Neural progenitor cell (in vitro differentiated cells): ENCODE measurements at regions not wholly inside any gene's neighbourhood (a gene's known extent, or its start where the extent isn't known, plus 50 kb on each side); places are given as distances from the start of the nearest gene placed in this dataset.

Source experiments
- EZH2 ChIP-seq: fragments of 200-600 bp; sonication (generic); IDR thresholded peaks from 2 replicates; pipeline ENCODE4 v1.6.1; 2017; ENCODE audit warnings: antibody characterized with exemption, mild to moderate bottlenecking, moderate library complexity
- EZH2phosphoT487 ChIP-seq: fragments of 200-600 bp; sonication (generic); IDR thresholded peaks from 2 replicates; pipeline ENCODE4 v1.6.1; 2017; ENCODE audit warnings: antibody characterized with exemption
- TF ChIP-seq, protein P1 (sequence below): fragments of 200-600 bp; sonication (generic); IDR thresholded peaks from 2 replicates; pipeline ENCODE4 v1.5.1; 2017; ENCODE audit warnings: antibody characterized with exemption, mild to moderate bottlenecking

DNA sequence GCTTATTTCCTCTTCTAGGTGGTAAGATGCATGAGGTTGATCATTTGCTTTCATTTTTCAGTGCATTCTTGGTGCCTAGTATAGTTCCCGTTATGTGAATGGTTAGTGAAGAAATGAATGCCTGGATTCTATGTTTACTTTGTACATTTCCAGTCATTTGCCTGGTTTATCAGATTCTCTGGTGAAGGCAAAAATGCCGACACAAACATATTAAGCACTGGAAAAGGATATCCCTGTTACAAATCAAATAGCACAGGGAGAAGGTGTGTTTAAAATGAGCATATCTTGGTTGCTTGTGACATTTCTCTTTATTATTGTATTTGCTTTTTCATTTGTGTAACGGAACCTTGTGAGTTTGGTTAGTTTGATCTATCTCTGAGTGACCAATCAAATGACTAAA is 211.3 kb downstream of the MBL2 start:
- TF ChIP-seq, protein P1, sequence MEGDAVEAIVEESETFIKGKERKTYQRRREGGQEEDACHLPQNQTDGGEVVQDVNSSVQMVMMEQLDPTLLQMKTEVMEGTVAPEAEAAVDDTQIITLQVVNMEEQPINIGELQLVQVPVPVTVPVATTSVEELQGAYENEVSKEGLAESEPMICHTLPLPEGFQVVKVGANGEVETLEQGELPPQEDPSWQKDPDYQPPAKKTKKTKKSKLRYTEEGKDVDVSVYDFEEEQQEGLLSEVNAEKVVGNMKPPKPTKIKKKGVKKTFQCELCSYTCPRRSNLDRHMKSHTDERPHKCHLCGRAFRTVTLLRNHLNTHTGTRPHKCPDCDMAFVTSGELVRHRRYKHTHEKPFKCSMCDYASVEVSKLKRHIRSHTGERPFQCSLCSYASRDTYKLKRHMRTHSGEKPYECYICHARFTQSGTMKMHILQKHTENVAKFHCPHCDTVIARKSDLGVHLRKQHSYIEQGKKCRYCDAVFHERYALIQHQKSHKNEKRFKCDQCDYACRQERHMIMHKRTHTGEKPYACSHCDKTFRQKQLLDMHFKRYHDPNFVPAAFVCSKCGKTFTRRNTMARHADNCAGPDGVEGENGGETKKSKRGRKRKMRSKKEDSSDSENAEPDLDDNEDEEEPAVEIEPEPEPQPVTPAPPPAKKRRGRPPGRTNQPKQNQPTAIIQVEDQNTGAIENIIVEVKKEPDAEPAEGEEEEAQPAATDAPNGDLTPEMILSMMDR: no peak
- TF ChIP-seq EZH2 (no peak), EZH2phosphoT487 (no peak)
